ENCODE measurements at regions not wholly inside any gene's neighbourhood (a gene's known extent, or its start where the extent isn't known, plus 50 kb on each side); places are given as distances from the start of the nearest gene placed in this dataset.
"Not testable (repeated sequence)": the region's sequence is repeated elsewhere in the genome, so short reads cannot be mapped to it uniquely, and the experiment has no call there.

- H3K27ac Mint-ChIP-seq; H3K9me3 Mint-ChIP-seq; H3K27me3 Mint-ChIP-seq (ENCODE audit: low read depth); DNase-seq; intact Hi-C loops (cut with micrococcal nuclease); H3K4me3 Mint-ChIP-seq; H3K36me3 Mint-ChIP-seq (ENCODE audit: low read depth): not testable (repeated sequence)
- CTCF ChIA-PET, result interaction anchor here (5.9 kb wide), 1 partner anchor 8 kb away, joined by 39 read pairs; no protein-coding TSS in a partner anchor
- peaks cover 20% of the 10 kb centered on the region for H3K4me1 Mint-ChIP-seq (ENCODE audit: low read depth)
These were observed 87.8 kb upstream of the TANK start for GRCh38 chr2:161072436-161072835.

DNA sequence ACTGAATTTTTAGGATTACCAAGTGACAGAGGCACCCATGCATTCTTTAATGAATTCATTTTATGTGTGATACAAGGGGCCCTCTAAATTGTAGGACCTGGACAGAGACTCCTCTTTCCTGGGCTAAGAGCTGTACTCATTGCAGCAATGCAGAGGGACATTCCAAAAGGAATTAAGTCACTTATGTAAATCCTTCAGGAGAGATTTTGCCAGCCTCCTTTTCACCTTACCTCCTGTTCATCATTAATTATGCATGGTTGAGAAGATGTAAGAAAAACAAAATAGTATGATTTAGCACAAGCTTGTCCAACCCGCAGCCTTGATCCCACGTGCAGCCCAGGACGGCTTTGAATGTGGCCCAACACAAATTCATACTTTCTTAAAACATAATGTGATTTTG, 84.5 kb upstream of the TANK start:
- CTCF ChIA-PET, result interaction anchor here (5.9 kb wide), 1 partner anchor 11 kb away, joined by 39 read pairs; no protein-coding TSS in a partner anchor
- H3K36me3 Mint-ChIP-seq (ENCODE audit: low read depth), result no peaks in the 10 kb centered on the region
- no peaks in the 10 kb centered on the region for H3K27me3 Mint-ChIP-seq (ENCODE audit: low read depth)
- intact Hi-C loops (cut with micrococcal nuclease), result loop anchor here (2.0 to 5.0 kb wide), 4 partner anchors 587 to 997 kb away; no protein-coding TSS in a partner anchor
- peaks cover 41% of the 10 kb centered on the region for H3K4me1 Mint-ChIP-seq (ENCODE audit: low read depth)
- no peak for DNase-seq
- no peaks in the 10 kb centered on the region for H3K9me3 Mint-ChIP-seq
- no peak overlapping the region for H3K27ac Mint-ChIP-seq
- H3K4me3 Mint-ChIP-seq, result no peak overlapping the region

DNA sequence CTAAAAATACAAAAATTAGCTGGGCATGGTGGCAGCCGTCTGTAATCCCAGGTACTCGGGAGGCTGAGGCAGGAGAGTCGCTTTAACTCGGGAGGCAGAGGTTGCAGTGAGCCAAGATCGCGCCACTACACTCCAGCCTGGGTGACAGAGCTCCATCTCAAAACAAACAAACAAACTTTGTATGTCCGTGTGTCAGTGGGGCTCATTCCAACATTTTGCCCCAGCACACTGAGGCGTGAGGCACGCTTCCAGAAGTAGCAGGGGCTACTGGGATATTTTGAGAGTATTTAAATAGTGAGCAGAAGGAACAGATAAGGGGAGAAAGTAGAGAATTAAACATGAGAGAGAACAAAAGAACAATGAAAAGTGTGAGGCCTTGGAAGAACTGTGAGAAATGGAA, 83.3 kb upstream of the TANK start:
- Mint-ChIP-seq H3K27ac (peak overlapping the region; percentile 92), H3K4me1 (ENCODE audit: low read depth) (peaks cover 41% of the 10 kb centered on the region), H3K4me3 (peak overlapping the region; percentile 8)

GRCh38 chr2:161077367-161078210, 82.6 kb upstream of the TANK start:
- DNase-seq, result peak; percentile 91
- Mint-ChIP-seq H3K9me3 (no peaks in the 10 kb centered on the region), H3K27ac (peak overlapping the region; percentile 92), H3K4me1 (ENCODE audit: low read depth) (peaks cover 41% of the 10 kb centered on the region), H3K27me3 (ENCODE audit: low read depth) (no peaks in the 10 kb centered on the region), H3K36me3 (ENCODE audit: low read depth) (no peaks in the 10 kb centered on the region), H3K4me3 (peak overlapping the region; percentile 34)
- CTCF ChIA-PET, result interaction anchor here (0.6 to 5.9 kb wide), 2 partner anchors 13 to 40 kb away, joined by 5 to 39 read pairs; no protein-coding TSS in a partner anchor
- intact Hi-C loops (cut with micrococcal nuclease), result loop anchor here (1.0 to 5.0 kb wide), 24 partner anchors 13 to 1198 kb away; partner anchors contain the start of genes PSMD14 and TANK

More for the DNA sequence above, 83.3 kb upstream of the TANK start:
- CTCF ChIA-PET, result interaction anchor here (0.7 to 5.9 kb wide), 2 partner anchors 13 to 35 kb away, joined by 3 to 39 read pairs; no protein-coding TSS in a partner anchor
- no peaks in the 10 kb centered on the region for H3K9me3 Mint-ChIP-seq
- no peak for DNase-seq
- intact Hi-C loops (cut with micrococcal nuclease), result loop anchor here (1.0 to 5.0 kb wide), 23 partner anchors 13 to 1198 kb away; partner anchors contain the start of genes PSMD14 and TANK
- H3K27me3 Mint-ChIP-seq (ENCODE audit: low read depth), result no peaks in the 10 kb centered on the region
- no peaks in the 10 kb centered on the region for H3K36me3 Mint-ChIP-seq (ENCODE audit: low read depth)

DNA sequence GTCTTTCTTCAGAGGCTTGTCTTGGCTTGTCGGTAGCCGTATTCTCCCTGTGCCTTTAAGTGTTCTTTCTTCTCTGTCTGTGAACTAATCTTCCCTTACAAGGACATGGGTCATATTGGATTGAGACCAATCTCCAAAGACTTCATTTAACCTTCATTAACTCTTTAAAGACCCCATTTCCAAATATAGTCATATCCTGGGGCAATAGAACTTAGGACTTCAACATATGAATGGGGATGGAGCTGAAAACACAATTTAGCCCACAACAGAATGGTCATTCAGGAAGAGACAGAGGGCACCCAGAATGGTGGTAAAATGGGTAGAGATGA, 82.1 kb upstream of the TANK start:
- DNase-seq, result no peak
- Mint-ChIP-seq H3K27me3 (ENCODE audit: low read depth) (no peaks in the 10 kb centered on the region), H3K4me3 (peak overlapping the region; percentile 34), H3K27ac (peak overlapping the region; percentile 92), H3K9me3 (no peaks in the 10 kb centered on the region), H3K36me3 (ENCODE audit: low read depth) (no peaks in the 10 kb centered on the region), H3K4me1 (ENCODE audit: low read depth) (peaks cover 41% of the 10 kb centered on the region)
- intact Hi-C loops (cut with micrococcal nuclease), result loop anchor here (2.0 to 5.0 kb wide), 2 partner anchors 671 to 829 kb away; no protein-coding TSS in a partner anchor
- CTCF ChIA-PET, result interaction anchor here (0.6 to 0.8 kb wide), 2 partner anchors 39 to 83 kb away, joined by 3 to 5 read pairs; no protein-coding TSS in a partner anchor

- intact Hi-C loops (cut with micrococcal nuclease), result no loop called here
- no peaks in the 10 kb centered on the region for H3K27me3 Mint-ChIP-seq (ENCODE audit: low read depth)
- H3K4me3 Mint-ChIP-seq, result no peak overlapping the region
- CTCF ChIA-PET, result no interaction called here
- H3K27ac Mint-ChIP-seq, result no peak overlapping the region
- H3K9me3 Mint-ChIP-seq, result no peaks in the 10 kb centered on the region
- H3K36me3 Mint-ChIP-seq (ENCODE audit: low read depth), result no peaks in the 10 kb centered on the region
- no peak for DNase-seq
- peaks cover 21% of the 10 kb centered on the region for H3K4me1 Mint-ChIP-seq (ENCODE audit: low read depth)
These were observed 75.1 kb upstream of the TANK start for GRCh38 chr2:161085149-161085548.

DNA sequence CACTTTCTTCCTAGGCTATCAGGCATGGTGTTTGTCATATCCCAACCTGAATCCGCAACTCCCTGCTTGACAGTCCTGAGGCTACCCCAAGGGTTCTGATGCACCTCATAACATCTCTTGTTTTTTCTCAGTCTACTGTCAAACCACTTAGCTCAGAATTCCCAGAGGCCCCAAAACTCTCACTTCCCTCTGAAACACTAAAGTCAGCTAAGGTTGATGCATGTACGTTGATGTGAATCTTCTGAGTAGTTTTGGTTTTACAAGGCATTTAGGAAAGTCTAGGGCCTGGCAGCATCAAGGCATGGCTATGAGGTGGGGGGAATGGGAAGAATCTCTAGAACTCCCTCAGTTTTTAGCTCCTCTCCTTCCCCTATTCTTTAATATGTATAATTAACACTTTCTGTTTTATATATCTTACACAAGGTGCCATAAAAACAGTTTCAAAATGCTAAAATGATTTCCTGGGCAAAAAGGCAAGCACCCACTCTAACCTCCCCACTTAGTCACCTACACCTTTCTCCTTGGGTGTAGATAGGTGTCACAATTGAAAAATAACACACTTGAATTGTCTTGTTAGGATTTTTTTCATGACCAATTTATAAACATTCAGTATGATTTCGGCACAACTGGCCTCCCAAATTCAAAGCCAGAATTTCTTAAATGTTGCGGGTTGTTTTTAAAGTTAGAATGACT, 71.4 kb upstream of the TANK start:
- Mint-ChIP-seq H3K27ac (no peak overlapping the region), H3K36me3 (ENCODE audit: low read depth) (no peaks in the 10 kb centered on the region), H3K4me3 (no peak overlapping the region), H3K9me3 (no peaks in the 10 kb centered on the region), H3K4me1 (ENCODE audit: low read depth) (peaks cover 36% of the 10 kb centered on the region), H3K27me3 (ENCODE audit: low read depth) (no peaks in the 10 kb centered on the region)
- intact Hi-C loops (cut with micrococcal nuclease), result no loop called here
- no peak for DNase-seq
- CTCF ChIA-PET, result interaction anchor here (0.7 to 1.4 kb wide), 3 partner anchors 10 to 72 kb away, joined by 3 read pairs; no protein-coding TSS in a partner anchor

DNA sequence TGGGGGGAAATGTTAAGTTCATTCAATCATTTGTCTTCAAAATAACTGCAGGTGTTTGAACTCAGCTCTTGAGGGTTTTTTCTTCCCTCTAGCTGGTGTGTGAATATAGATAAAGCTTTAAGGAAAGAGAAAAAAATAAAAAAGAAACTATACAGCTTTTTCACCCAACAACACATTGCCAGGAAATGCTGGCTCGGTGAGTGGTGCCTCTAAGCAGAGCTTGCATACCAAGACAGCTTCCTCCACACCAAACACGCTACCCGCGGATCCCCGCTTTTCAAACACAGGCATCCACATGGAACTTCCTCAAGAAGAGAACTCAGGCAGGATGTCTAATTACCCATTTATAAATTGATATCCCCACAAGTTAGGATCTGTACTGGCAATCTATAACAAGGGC, 69.8 kb upstream of the TANK start:
- intact Hi-C loops (cut with micrococcal nuclease), result loop anchor here (1.0 to 5.0 kb wide), 5 partner anchors 13 to 72 kb away; partner anchors contain the start of gene TANK
- peak; percentile 74 for DNase-seq
- CTCF ChIA-PET, result interaction anchor here (1.1 to 1.5 kb wide), 3 partner anchors 17 to 73 kb away, joined by 3 to 4 read pairs (median 3); no protein-coding TSS in a partner anchor
- no peak overlapping the region for H3K4me3 Mint-ChIP-seq
- no peaks in the 10 kb centered on the region for H3K27me3 Mint-ChIP-seq (ENCODE audit: low read depth)
- peak overlapping the region; percentile 68 for H3K27ac Mint-ChIP-seq
- no peaks in the 10 kb centered on the region for H3K9me3 Mint-ChIP-seq
- no peaks in the 10 kb centered on the region for H3K36me3 Mint-ChIP-seq (ENCODE audit: low read depth)
- H3K4me1 Mint-ChIP-seq (ENCODE audit: low read depth), result peaks cover 33% of the 10 kb centered on the region

DNA sequence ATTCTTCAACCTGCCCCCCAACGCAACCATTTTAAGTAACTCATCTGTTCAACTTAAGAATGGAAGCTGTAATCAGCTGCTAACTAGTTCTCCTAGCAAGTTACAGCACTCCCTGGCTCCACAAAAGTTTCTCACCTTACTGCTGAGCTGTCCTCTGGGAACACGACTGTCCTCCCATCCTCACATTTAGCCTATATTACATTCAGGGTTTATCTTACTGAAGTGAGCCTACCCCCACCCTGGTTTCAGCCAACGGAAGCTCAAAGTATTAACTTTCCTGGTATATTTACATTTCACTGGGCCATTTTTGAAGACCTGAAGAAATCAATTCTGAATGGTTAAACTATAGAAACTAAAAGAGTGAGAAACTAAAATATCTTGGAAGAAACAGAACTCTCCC, 64.9 kb upstream of the TANK start:
- Mint-ChIP-seq H3K9me3 (peaks cover 1% of the 10 kb centered on the region), H3K4me3 (no peak overlapping the region), H3K4me1 (ENCODE audit: low read depth) (peaks cover 14% of the 10 kb centered on the region), H3K27me3 (ENCODE audit: low read depth) (no peaks in the 10 kb centered on the region), H3K27ac (no peak overlapping the region), H3K36me3 (ENCODE audit: low read depth) (peaks cover 1% of the 10 kb centered on the region)
- intact Hi-C loops (cut with micrococcal nuclease), result no loop called here
- CTCF ChIA-PET, result interaction anchor here (1.0 kb wide), 1 partner anchor 31 kb away, joined by 3 read pairs; no protein-coding TSS in a partner anchor
- DNase-seq, result no peak

DNA sequence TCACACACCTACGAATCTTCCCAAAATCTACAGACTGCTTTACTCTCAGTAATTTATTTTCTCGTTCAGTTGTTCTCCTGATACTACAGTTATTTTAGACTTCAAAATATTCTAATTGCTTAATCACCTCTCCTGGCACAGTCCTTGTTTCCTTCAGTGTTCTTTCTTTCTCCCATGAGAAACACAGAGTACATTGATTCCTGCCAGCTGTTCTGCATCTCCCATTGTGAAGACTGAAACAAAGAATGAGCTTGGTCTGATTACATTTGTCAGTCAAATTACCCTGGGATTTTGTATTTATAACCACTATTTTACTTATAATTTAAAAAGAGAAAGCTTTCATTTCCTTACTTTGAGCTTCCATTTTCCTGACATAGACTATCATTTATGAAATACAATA, 63.9 kb upstream of the TANK start:
- H3K4me1 Mint-ChIP-seq (ENCODE audit: low read depth), result peaks cover 4% of the 10 kb centered on the region
- CTCF ChIA-PET, result no interaction called here

DNA sequence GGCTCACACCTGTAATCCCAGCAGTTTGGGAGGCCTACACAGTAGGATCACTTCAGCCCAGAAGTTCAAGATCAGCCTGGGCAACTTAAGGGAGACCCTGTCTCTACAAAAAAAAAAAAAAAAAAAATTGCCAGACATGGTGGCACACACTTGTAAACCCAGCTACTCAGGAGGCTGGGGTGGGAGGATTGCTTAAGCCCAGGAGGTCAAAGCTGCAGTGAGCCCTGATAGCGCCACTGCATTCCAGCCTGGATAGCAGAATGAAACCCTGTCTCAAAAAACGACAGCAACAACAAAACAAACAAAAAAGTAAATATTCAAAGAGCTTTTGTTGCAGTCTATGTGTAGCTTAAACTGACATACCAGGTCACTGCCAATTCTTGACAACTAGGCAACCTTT, 63.1 kb upstream of the TANK start:
- H3K36me3 Mint-ChIP-seq (ENCODE audit: low read depth), result peaks cover 1% of the 10 kb centered on the region
- CTCF ChIA-PET, result interaction anchor here (0.6 kb wide), 1 partner anchor 215 kb away, joined by 3 read pairs; no protein-coding TSS in a partner anchor
- peaks cover 3% of the 10 kb centered on the region for H3K27me3 Mint-ChIP-seq (ENCODE audit: low read depth)
- H3K27ac Mint-ChIP-seq, result no peak overlapping the region
- no peak overlapping the region for H3K4me3 Mint-ChIP-seq
- H3K4me1 Mint-ChIP-seq (ENCODE audit: low read depth), result peaks cover 3% of the 10 kb centered on the region
- intact Hi-C loops (cut with micrococcal nuclease), result no loop called here
- DNase-seq, result no peak
- peaks cover 1% of the 10 kb centered on the region for H3K9me3 Mint-ChIP-seq

More for the DNA sequence above, 63.9 kb upstream of the TANK start:
- Mint-ChIP-seq H3K36me3 (ENCODE audit: low read depth) (peaks cover 1% of the 10 kb centered on the region), H3K27me3 (ENCODE audit: low read depth) (peaks cover 1% of the 10 kb centered on the region), H3K27ac (no peak overlapping the region), H3K4me3 (no peak overlapping the region), H3K9me3 (peaks cover 1% of the 10 kb centered on the region)
- DNase-seq, result no peak
- intact Hi-C loops (cut with micrococcal nuclease), result no loop called here

DNA sequence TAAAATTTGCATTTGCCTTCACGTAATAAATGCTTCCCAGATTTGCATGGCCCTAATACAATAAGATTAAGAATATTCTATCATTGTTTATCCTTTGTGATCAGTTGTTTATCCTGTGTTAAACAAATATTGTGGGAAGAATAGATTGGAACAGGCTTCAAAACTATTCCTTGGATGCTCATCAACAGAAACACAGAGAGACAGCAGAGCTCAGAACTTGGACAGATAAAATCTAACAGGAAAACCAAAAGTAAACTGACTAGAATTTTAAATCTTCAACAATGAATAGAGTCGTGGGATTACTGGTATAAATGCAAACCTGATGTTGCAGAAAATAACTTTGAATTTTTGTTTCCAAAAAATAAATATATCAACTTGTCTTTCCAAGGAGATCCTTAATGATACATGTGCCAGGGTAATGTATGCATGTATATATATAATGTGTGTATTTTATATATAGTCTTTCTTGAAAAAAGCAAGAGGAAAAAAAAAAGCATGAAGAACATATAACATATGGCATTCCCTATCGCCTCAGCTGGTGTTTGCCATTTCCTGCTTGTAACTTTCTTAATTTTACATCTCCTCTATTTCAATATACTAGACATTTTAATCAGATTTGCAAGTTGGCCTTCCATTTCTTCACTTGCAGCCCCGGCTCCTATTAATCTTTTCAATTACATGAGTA, 59.9 kb upstream of the TANK start:
- CTCF ChIA-PET, result no interaction called here
- Mint-ChIP-seq H3K4me1 (ENCODE audit: low read depth) (peaks cover 29% of the 10 kb centered on the region), H3K4me3 (no peak overlapping the region), H3K27me3 (ENCODE audit: low read depth) (peaks cover 3% of the 10 kb centered on the region), H3K9me3 (peaks cover 1% of the 10 kb centered on the region), H3K36me3 (ENCODE audit: low read depth) (peaks cover 3% of the 10 kb centered on the region), H3K27ac (no peak overlapping the region)
- intact Hi-C loops (cut with micrococcal nuclease), result no loop called here
- DNase-seq, result no peak
